ENCODE measurements at regions not wholly inside any gene's neighbourhood (a gene's known extent, or its start where the extent isn't known, plus 50 kb on each side); places are given as distances from the start of the nearest gene placed in this dataset.

- no peak overlapping the region for H3K27ac ChIP-seq
- TF ChIP-seq ZFX (IDR thresholded peaks at IDR 0.05; ENCODE audit: borderline replicate concordance) (no peak), CTCF (IDR thresholded peaks at IDR 0.05) (no peak)
Measured at GRCh38 chr2:12603781-12604295, 112.9 kb upstream of the TRIB2 start.

GRCh38 chr2:12604341-12604740 lies 112.4 kb upstream of the TRIB2 start:
- no peak overlapping the region for H3K27ac ChIP-seq

GRCh38 chr2:12605366-12605765 lies 111.4 kb upstream of the TRIB2 start:
- no peak overlapping the region for H3K27ac ChIP-seq
- TF ChIP-seq CTCF (IDR thresholded peaks at IDR 0.05), result no peak
- TF ChIP-seq ZFX (IDR thresholded peaks at IDR 0.05; ENCODE audit: borderline replicate concordance), result no peak

More at GRCh38 chr2:12604341-12604740, 112.4 kb upstream of the TRIB2 start:
- TF ChIP-seq CTCF (IDR thresholded peaks at IDR 0.05) (no peak), ZFX (IDR thresholded peaks at IDR 0.05; ENCODE audit: borderline replicate concordance) (no peak)

GRCh38 chr2:12605936-12606335 lies 110.8 kb upstream of the TRIB2 start:
- TF ChIP-seq ZFX (IDR thresholded peaks at IDR 0.05; ENCODE audit: borderline replicate concordance), result no peak
- no peak for TF ChIP-seq CTCF (IDR thresholded peaks at IDR 0.05)
- no peak overlapping the region for H3K27ac ChIP-seq

- H3K27ac ChIP-seq, result no peak overlapping the region
- TF ChIP-seq CTCF (IDR thresholded peaks at IDR 0.05), result no peak
- no peak for TF ChIP-seq ZFX (IDR thresholded peaks at IDR 0.05; ENCODE audit: borderline replicate concordance)
Measured at GRCh38 chr2:12606472-12607000, 110.2 kb upstream of the TRIB2 start.

GRCh38 chr2:12607971-12608370 lies 108.8 kb upstream of the TRIB2 start:
- H3K27ac ChIP-seq, result no peak overlapping the region
- TF ChIP-seq ZFX (IDR thresholded peaks at IDR 0.05; ENCODE audit: borderline replicate concordance), result no peak
- TF ChIP-seq CTCF (IDR thresholded peaks at IDR 0.05), result no peak

- H3K27ac ChIP-seq, result no peak overlapping the region
- TF ChIP-seq ZFX (IDR thresholded peaks at IDR 0.05; ENCODE audit: borderline replicate concordance) (no peak), CTCF (IDR thresholded peaks at IDR 0.05) (no peak)
Measured at GRCh38 chr2:12610314-12610713, 106.4 kb upstream of the TRIB2 start.

Measured in 22Rv1 (cell line).